IMR-90 (cell line): ENCODE measurements at regions not wholly inside any gene's neighbourhood (a gene's known extent, or its start where the extent isn't known, plus 50 kb on each side); places are given as distances from the start of the nearest gene placed in this dataset.

Experiments
- ATAC-seq: fragments of 200-7000 bp; cut with Tn5 transposase; 2 replicates; pipeline ENCODE4 v1.9.1; 2020; ENCODE audit warnings: low read depth, mild to moderate bottlenecking, moderate library complexity
- BruUV-seq: library from RNA; stranded (reverse); fragments of 400-500 nt; replicated peaks from 2 replicates; lab custom pipeline; 2021; lab: Mats Ljungman, UMichigan
- CTCF ChIA-PET: fragments of 300-600 bp; formaldehyde crosslinking; extraction: SDS; loops from one replicate; lab custom pipeline; 2021; ENCODE audit warnings: antibody characterized with exemption; lab: Yijun Ruan, JAX
- POLR2A ChIA-PET: fragments of 300-600 bp; sonication (Branson Sonifier 250); formaldehyde crosslinking; loops from one replicate; lab custom pipeline; 2022; ENCODE audit warnings: antibody characterized with exemption; ENCODE audit not compliant: unreplicated experiment; lab: Charles Lee
- DNase-seq: peaks from one replicate; pipeline ENCODE4 v3.0.0; 2013
- H2AFZ ChIP-seq: replicated peaks from 2 replicates; pipeline ENCODE3; 2013; ENCODE audit warnings: low read length, mild to moderate bottlenecking; ENCODE audit not compliant: poor library complexity
- H2AK5ac ChIP-seq: 2 replicates; pipeline ENCODE4 v1.6.1; 2013; ENCODE audit warnings: low read depth, low read length, inconsistent platforms
- H2AK9ac ChIP-seq: replicated peaks from 2 replicates; pipeline ENCODE3; 2013; ENCODE audit warnings: mild to moderate bottlenecking, low read depth, low read length, moderate library complexity; ENCODE audit not compliant: poor library complexity
- H2BK120ac ChIP-seq: 2 replicates; pipeline ENCODE4 v1.6.1; 2013; ENCODE audit warnings: low read depth, low read length, inconsistent platforms
- H2BK15ac ChIP-seq: 3 replicates; pipeline ENCODE4 v1.6.1; 2013; ENCODE audit warnings: low read depth, low read length, inconsistent platforms
- H2BK20ac ChIP-seq: 2 replicates; pipeline ENCODE4 v1.6.1; 2013; ENCODE audit warnings: low read depth, mild to moderate bottlenecking, inconsistent platforms, low read length, moderate library complexity
- H2BK5ac ChIP-seq: 2 replicates; pipeline ENCODE4 v1.6.1; 2013; ENCODE audit warnings: mild to moderate bottlenecking, low read depth, low read length, inconsistent platforms; ENCODE audit not compliant: poor library complexity, severe bottlenecking
- H3K14ac ChIP-seq: replicated peaks from 2 replicates; pipeline ENCODE4 v1.6.1; 2013; ENCODE audit warnings: low read depth, low read length, inconsistent platforms
- H3K18ac ChIP-seq: 2 replicates; pipeline ENCODE4 v1.6.1; 2013; ENCODE audit warnings: low read depth, low read length, control low read depth
- H3K23ac ChIP-seq: 2 replicates; pipeline ENCODE4 v1.6.1; 2013; ENCODE audit warnings: low read depth, low read length, inconsistent platforms
- H3K27ac ChIP-seq: 2 replicates; pipeline ENCODE4 v1.5.1; 2013; ENCODE audit warnings: mild to moderate bottlenecking, control low read depth, low read length; ENCODE audit not compliant: insufficient read depth
- H3K27me3 ChIP-seq: 2 replicates; pipeline ENCODE4 v1.6.1; 2013; ENCODE audit warnings: low read length; ENCODE audit not compliant: control insufficient read depth, insufficient read depth
- H3K36me3 ChIP-seq: 2 replicates; pipeline ENCODE4 v1.6.1; 2013; ENCODE audit warnings: low read length, mixed read lengths; ENCODE audit not compliant: control insufficient read depth, insufficient read depth
- H3K4ac ChIP-seq: 2 replicates; pipeline ENCODE4 v1.6.1; 2013; ENCODE audit warnings: low read depth, low read length, inconsistent platforms
- H3K4me1 ChIP-seq: 2 replicates; pipeline ENCODE4 v1.6.1; 2013; ENCODE audit warnings: low read length, mixed read lengths; ENCODE audit not compliant: control insufficient read depth, insufficient read depth
- H3K4me2 ChIP-seq: 2 replicates; pipeline ENCODE4 v1.6.1; 2013; ENCODE audit warnings: low read depth, mild to moderate bottlenecking, control low read depth, low read length, moderate library complexity
- H3K4me3 ChIP-seq: 2 replicates; pipeline ENCODE4 v1.5.1; 2013; ENCODE audit warnings: low read depth, mild to moderate bottlenecking, control low read depth, low read length, moderate library complexity; ENCODE audit not compliant: insufficient read depth
- H3K56ac ChIP-seq: 2 replicates; pipeline ENCODE4 v1.6.1; 2013; ENCODE audit warnings: low read length, inconsistent platforms; ENCODE audit not compliant: insufficient read depth; ENCODE audit errors: extremely low read depth
- H3K79me1 ChIP-seq, 2 experiments: 2 replicates each; pipeline ENCODE4 v1.6.1; 2013; ENCODE audit warnings: low read length in 2 of 2, inconsistent platforms in 1 of 2, low read depth in 1 of 2
- H3K9ac ChIP-seq: 2 replicates; pipeline ENCODE4 v1.6.1; 2013; ENCODE audit warnings: low read depth, low read length, control low read depth
- H3K9me1 ChIP-seq: 2 replicates; pipeline ENCODE4 v1.6.1; 2013; ENCODE audit warnings: low read length, inconsistent platforms; ENCODE audit not compliant: insufficient read depth
- H3K9me3 ChIP-seq: 2 replicates; pipeline ENCODE4 v1.6.1; 2013; ENCODE audit warnings: low read length; ENCODE audit not compliant: control insufficient read depth, insufficient read depth
- H4K20me1 ChIP-seq: 2 replicates; pipeline ENCODE4 v1.6.1; 2013; ENCODE audit warnings: low read length, inconsistent platforms; ENCODE audit not compliant: insufficient read depth
- H4K5ac ChIP-seq: 2 replicates; pipeline ENCODE4 v1.6.1; 2013; ENCODE audit warnings: mild to moderate bottlenecking, low read depth, low read length, control low read depth
- H4K8ac ChIP-seq, 2 experiments: 2 replicates each; pipeline ENCODE4 v1.6.1; 2013; ENCODE audit warnings: low read depth in 2 of 2, low read length in 2 of 2, control low read depth in 1 of 2, inconsistent platforms in 1 of 2
- H4K91ac ChIP-seq: 2 replicates; pipeline ENCODE4 v1.6.1; 2013; ENCODE audit warnings: low read depth, low read length, inconsistent platforms; ENCODE audit not compliant: insufficient read depth
- BHLHE40 ChIP-seq: fragments of 150-350 bp; IDR thresholded peaks from 2 replicates; pipeline ENCODE4 v1.6.1; 2016; ENCODE audit warnings: mild to moderate bottlenecking, low read depth, low read length
- CEBPB ChIP-seq: IDR thresholded peaks from 2 replicates; pipeline ENCODE4 v1.6.1; 2012; ENCODE audit warnings: low read depth, low read length, improper control_type of control experiment
- CHD1 ChIP-seq: IDR thresholded peaks from 2 replicates; pipeline ENCODE4 v1.6.1; 2012; ENCODE audit warnings: low read depth, low read length, improper control_type of control experiment
- CTCF ChIP-seq: conservative IDR thresholded peaks from 2 replicates; pipeline ENCODE4 v1.5.1; 2012; ENCODE audit warnings: mild to moderate bottlenecking, low read depth, low read length, improper control_type of control experiment
- FOS ChIP-seq: fragments of 150-350 bp; IDR thresholded peaks from 2 replicates; pipeline ENCODE4 v1.6.1; 2016; ENCODE audit warnings: low read depth, low read length
- MAFK ChIP-seq: IDR thresholded peaks from 2 replicates; pipeline ENCODE4 v1.6.1; 2012; ENCODE audit warnings: low read depth, low read length, improper control_type of control experiment
- MAZ ChIP-seq: IDR thresholded peaks from 2 replicates; pipeline ENCODE4 v1.6.1; 2012; ENCODE audit warnings: low read depth, mild to moderate bottlenecking, low read length, improper control_type of control experiment, moderate library complexity, borderline replicate concordance
- MXI1 ChIP-seq: IDR thresholded peaks from 2 replicates; pipeline ENCODE4 v1.6.1; 2012; ENCODE audit warnings: low read depth, mild to moderate bottlenecking, low read length, moderate library complexity, borderline replicate concordance
- NFE2L2 ChIP-seq: fragments of 150-350 bp; IDR thresholded peaks from 2 replicates; pipeline ENCODE4 v1.6.1; 2016; ENCODE audit warnings: low read depth, mild to moderate bottlenecking, low read length
- POLR2A ChIP-seq: IDR thresholded peaks from 2 replicates; pipeline ENCODE4 v1.6.1; 2012; ENCODE audit warnings: mild to moderate bottlenecking, low read depth, low read length
- RAD21 ChIP-seq: IDR thresholded peaks from 2 replicates; pipeline ENCODE4 v1.6.1; 2012; ENCODE audit warnings: low read length, improper control_type of control experiment
- RCOR1 ChIP-seq: IDR thresholded peaks from 2 replicates; pipeline ENCODE4 v1.6.1; 2012; ENCODE audit warnings: mild to moderate bottlenecking, low read length, improper control_type of control experiment; ENCODE audit not compliant: insufficient replicate concordance
- RFX5 ChIP-seq: IDR thresholded peaks from 2 replicates; pipeline ENCODE4 v1.8.0; 2012; ENCODE audit warnings: low read depth, mild to moderate bottlenecking, low read length, moderate library complexity
- SMC3 ChIP-seq: fragments of 150-350 bp; IDR thresholded peaks from 2 replicates; pipeline ENCODE4 v1.6.1; 2016; ENCODE audit warnings: low read depth, mild to moderate bottlenecking, antibody characterized with exemption, low read length, moderate library complexity
- WGBS, 2 experiments: methylation state at CpG; one replicate each; pipeline versions ENCODE4 v1.1.5 to v1.1.7; 2013; ENCODE audit warnings: missing lambda C conversion rate in 2 of 2; ENCODE audit not compliant: insufficient read length in 1 of 2; ENCODE audit errors: extremely low coverage in 2 of 2; 5-methylcytosine and 5-hydroxymethylcytosine counted together
- dilution Hi-C: fragments of 300-500 bp; cut with HindIII; formaldehyde crosslinking; loops from one replicate; pipeline ENCODE4 v1.14.3; 2018; ENCODE audit warnings: low sequenced_read_pairs; ENCODE audit not compliant: unreplicated experiment
- in situ Hi-C: fragments of 300-500 bp; cut with MboI; formaldehyde crosslinking; loops from 3 replicates; pipeline ENCODE4 v1.14.3; 2019; ENCODE audit warnings: low sequenced_read_pairs, inconsistent platforms, mixed read lengths
- intact Hi-C: fragments of 100-400 bp; cut with micrococcal nuclease; formaldehyde crosslinking; loops from 2 replicates; pipeline ENCODE4 v1.10.0; 2022
- TF ChIP-seq, protein P1 (sequence below): fragments of 150-350 bp; IDR thresholded peaks from 2 replicates; pipeline ENCODE4 v1.6.1; 2016; ENCODE audit warnings: low read depth, mild to moderate bottlenecking, low read length, moderate library complexity, borderline replicate concordance
- TF ChIP-seq, protein P2 (sequence below): fragments of 150-350 bp; IDR thresholded peaks from 2 replicates; pipeline ENCODE4 v1.6.1; 2017; ENCODE audit warnings: mild to moderate bottlenecking, antibody characterized with exemption, low read length, low read depth

DNA sequence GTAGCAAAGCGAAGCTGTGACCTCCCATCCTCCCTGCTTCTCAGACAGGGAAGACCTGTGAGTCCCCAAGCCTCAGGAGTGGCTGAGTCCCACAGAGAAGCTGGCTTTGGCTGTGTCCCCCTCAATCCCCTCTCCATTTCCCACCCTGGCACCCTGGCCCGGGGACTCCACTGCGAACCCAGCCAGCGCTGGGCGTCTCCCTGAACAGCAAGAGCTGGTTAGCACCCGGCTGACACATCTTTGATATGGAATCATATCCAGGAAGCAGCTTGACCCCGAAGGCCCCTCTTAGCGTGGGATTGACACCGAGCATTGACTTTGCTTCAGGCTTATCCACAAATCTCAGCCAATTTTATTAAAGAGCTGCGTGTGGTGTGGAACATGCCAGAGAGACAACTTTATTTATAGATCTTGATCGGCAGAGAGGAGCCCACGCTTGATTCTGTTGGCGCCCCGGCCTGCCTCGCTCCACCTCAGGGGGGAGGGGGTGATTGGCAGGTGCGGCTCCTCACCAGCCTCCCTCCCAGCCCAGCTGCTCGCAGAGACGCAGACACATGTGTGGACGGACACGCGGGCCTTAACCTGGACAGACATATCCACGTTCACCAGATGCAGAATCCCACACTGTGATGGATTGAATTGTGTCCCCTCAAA, 120.7 kb upstream of the MVB12B start:
- H3K9me1 ChIP-seq, result peaks cover 8% of the 10 kb centered on the region
- H3K56ac ChIP-seq, result no peak overlapping the region
- no peak for DNase-seq
- H3K4ac ChIP-seq, result no peak overlapping the region
- H4K91ac ChIP-seq, result no peak overlapping the region
- no peak for ATAC-seq
- in situ Hi-C loops, result no loop called here
- BruUV-seq, result no TSS peak
- H3K9ac ChIP-seq, result no peak overlapping the region
- no peak overlapping the region for H4K8ac ChIP-seq
- H2BK5ac ChIP-seq, result no peak overlapping the region
- no peaks in the 10 kb centered on the region for H3K9me3 ChIP-seq
- ChIA-PET POLR2A (no interaction called here), CTCF (no interaction called here)
- H3K27ac ChIP-seq, result no peak overlapping the region
- dilution Hi-C loops, result no loop called here
- H2AK5ac ChIP-seq, result no peak overlapping the region
- H2BK20ac ChIP-seq, result no peak overlapping the region
- no peak overlapping the region for H3K14ac ChIP-seq
- no peaks in the 10 kb centered on the region for H3K4me1 ChIP-seq
- H3K27me3 ChIP-seq, result peaks cover 15% of the 10 kb centered on the region
- no peak overlapping the region for H3K23ac ChIP-seq
- no peak overlapping the region for H2BK120ac ChIP-seq
- no peak overlapping the region for H3K4me2 ChIP-seq
- H2AK9ac ChIP-seq, result no peak overlapping the region
- H3K18ac ChIP-seq, result no peak overlapping the region
- no peak overlapping the region for H4K5ac ChIP-seq
- WGBS, 2 experiments, result 82% methylated on average over 3 of the region's 22 CpGs; no CpG with 5 or more reads in 1 of the 2 experiments
- H2BK15ac ChIP-seq, result no peak overlapping the region
- no peaks in the 10 kb centered on the region for H3K79me1 ChIP-seq
- TF ChIP-seq RCOR1 (no peak), CTCF (no peak), CHD1 (no peak), MXI1 (no peak), POLR2A (no peak), RAD21 (no peak), CEBPB (no peak), MAFK (no peak), BHLHE40 (no peak), FOS (no peak), NFE2L2 (no peak), SMC3 (no peak), MAZ (no peak), RFX5 (no peak)
- TF ChIP-seq, protein P1, sequence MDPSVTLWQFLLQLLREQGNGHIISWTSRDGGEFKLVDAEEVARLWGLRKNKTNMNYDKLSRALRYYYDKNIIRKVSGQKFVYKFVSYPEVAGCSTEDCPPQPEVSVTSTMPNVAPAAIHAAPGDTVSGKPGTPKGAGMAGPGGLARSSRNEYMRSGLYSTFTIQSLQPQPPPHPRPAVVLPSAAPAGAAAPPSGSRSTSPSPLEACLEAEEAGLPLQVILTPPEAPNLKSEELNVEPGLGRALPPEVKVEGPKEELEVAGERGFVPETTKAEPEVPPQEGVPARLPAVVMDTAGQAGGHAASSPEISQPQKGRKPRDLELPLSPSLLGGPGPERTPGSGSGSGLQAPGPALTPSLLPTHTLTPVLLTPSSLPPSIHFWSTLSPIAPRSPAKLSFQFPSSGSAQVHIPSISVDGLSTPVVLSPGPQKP, result no peak
- TF ChIP-seq, protein P2, sequence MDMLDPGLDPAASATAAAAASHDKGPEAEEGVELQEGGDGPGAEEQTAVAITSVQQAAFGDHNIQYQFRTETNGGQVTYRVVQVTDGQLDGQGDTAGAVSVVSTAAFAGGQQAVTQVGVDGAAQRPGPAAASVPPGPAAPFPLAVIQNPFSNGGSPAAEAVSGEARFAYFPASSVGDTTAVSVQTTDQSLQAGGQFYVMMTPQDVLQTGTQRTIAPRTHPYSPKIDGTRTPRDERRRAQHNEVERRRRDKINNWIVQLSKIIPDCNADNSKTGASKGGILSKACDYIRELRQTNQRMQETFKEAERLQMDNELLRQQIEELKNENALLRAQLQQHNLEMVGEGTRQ, result no peak
- no peaks in the 10 kb centered on the region for H4K20me1 ChIP-seq
- no peaks in the 10 kb centered on the region for H3K36me3 ChIP-seq
- no peak overlapping the region for H2AFZ ChIP-seq
- H3K4me3 ChIP-seq, result no peak overlapping the region
- intact Hi-C loops, result no loop called here
